Hematopoietic multipotent progenitor cell treated with erythropoietin and hydrocortisone succinate and interleukin-3 and kit ligand, for 15 days (in vitro differentiated cells): ENCODE measurements at regions not wholly inside any gene's neighbourhood (a gene's known extent, or its start where the extent isn't known, plus 50 kb on each side); places are given as distances from the start of the nearest gene placed in this dataset.

Source experiments
- DNase-seq: peaks from one replicate; pipeline ENCODE4 v3.0.0-alpha.2; 2015; ENCODE audit warnings: low spot score

- no peak for DNase-seq
Measured at GRCh38 chr5:88364991-88365390, 96.3 kb upstream of the TMEM161B start.

GRCh38 chr5:88355490-88356050 is 86.9 kb upstream of the TMEM161B start:
- DNase-seq = no peak

GRCh38 chr5:88325868-88326267 is 57.2 kb upstream of the TMEM161B start:
- no peak for DNase-seq

GRCh38 chr5:88322785-88323184 is 54.1 kb upstream of the TMEM161B start:
- DNase-seq = no peak
